ENCODE measurements at regions not wholly inside any gene's neighbourhood (a gene's known extent, or its start where the extent isn't known, plus 50 kb on each side); places are given as distances from the start of the nearest gene placed in this dataset.

DNA sequence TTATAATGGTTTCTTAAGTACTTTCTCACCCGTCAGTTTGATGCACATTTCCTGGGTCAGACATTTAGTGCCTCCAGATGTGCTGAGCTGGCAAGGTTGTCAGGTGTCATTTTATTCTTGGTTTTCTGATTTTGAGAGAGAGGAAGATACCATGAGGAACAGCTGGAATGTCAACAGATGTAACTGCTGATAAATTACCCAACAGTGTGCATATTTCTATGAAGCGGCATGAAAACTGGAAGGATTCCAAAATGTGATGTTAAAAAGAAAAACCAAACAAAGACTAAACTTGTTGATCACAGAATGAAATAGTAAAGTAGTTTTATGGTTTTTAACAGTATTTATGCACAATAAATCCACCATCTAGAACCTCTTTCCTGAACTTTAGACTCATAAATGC, 447.3 kb downstream of the HDGFL1 start:
- no peaks in the 10 kb centered on the region for H3K4me1 ChIP-seq
- no peak for DNase-seq (ENCODE audit: low spot score in 2 of 2)
- H3K27ac ChIP-seq: no peak overlapping the region
- no peaks in the 10 kb centered on the region for H3K27me3 ChIP-seq
- H3K4me3 ChIP-seq: no peak overlapping the region
- intact Hi-C loops (cut with DNase I): no loop called here
- TF ChIP-seq, protein P1, sequence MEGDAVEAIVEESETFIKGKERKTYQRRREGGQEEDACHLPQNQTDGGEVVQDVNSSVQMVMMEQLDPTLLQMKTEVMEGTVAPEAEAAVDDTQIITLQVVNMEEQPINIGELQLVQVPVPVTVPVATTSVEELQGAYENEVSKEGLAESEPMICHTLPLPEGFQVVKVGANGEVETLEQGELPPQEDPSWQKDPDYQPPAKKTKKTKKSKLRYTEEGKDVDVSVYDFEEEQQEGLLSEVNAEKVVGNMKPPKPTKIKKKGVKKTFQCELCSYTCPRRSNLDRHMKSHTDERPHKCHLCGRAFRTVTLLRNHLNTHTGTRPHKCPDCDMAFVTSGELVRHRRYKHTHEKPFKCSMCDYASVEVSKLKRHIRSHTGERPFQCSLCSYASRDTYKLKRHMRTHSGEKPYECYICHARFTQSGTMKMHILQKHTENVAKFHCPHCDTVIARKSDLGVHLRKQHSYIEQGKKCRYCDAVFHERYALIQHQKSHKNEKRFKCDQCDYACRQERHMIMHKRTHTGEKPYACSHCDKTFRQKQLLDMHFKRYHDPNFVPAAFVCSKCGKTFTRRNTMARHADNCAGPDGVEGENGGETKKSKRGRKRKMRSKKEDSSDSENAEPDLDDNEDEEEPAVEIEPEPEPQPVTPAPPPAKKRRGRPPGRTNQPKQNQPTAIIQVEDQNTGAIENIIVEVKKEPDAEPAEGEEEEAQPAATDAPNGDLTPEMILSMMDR (IDR thresholded peaks at IDR 0.05): no peak
- no peaks in the 10 kb centered on the region for H3K36me3 ChIP-seq
- no peaks in the 10 kb centered on the region for H3K9me3 ChIP-seq

DNA sequence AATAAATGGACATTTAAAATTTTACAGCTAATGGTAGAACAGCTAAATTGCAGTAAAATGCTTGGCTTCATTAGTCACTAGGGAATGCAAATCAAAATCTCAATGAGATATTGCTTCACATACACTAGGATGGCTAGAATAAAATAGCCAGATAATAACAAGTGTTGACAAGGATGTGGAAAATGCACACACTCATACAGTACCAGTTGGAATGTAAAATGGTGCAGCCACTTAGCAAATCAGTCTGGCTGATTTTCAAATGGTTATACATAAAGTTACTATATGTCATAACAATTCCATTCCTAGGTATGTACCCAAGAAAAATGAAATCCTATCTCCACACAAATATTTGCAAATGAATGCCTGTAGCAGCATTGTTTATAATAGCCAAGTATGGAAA, 452.1 kb downstream of the HDGFL1 start:
- Histone ChIP-seq H3K27me3 (no peaks in the 10 kb centered on the region), H3K4me1 (no peaks in the 10 kb centered on the region), H3K27ac (no peak overlapping the region), H3K4me3 (no peak overlapping the region), H3K36me3 (no peaks in the 10 kb centered on the region), H3K9me3 (no peaks in the 10 kb centered on the region)
- intact Hi-C loops (cut with DNase I): no loop called here
- DNase-seq (ENCODE audit: low spot score in 2 of 2): no peak
- TF ChIP-seq, protein P1 (IDR thresholded peaks at IDR 0.05): no peak

- intact Hi-C loops (cut with DNase I): no loop called here
- Histone ChIP-seq H3K36me3 (no peaks in the 10 kb centered on the region), H3K9me3 (no peaks in the 10 kb centered on the region), H3K4me1 (no peaks in the 10 kb centered on the region), H3K4me3 (no peak overlapping the region), H3K27me3 (no peaks in the 10 kb centered on the region), H3K27ac (no peak overlapping the region)
- TF ChIP-seq, protein P1 (IDR thresholded peaks at IDR 0.05): no peak
- DNase-seq (ENCODE audit: low spot score in 2 of 2): no peak
Measured at GRCh38 chr6:23027281-23027680, 457.9 kb downstream of the HDGFL1 start.

- Histone ChIP-seq H3K36me3 (no peaks in the 10 kb centered on the region), H3K27ac (no peak overlapping the region), H3K4me3 (no peak overlapping the region), H3K4me1 (no peaks in the 10 kb centered on the region), H3K9me3 (no peaks in the 10 kb centered on the region), H3K27me3 (no peaks in the 10 kb centered on the region)
- intact Hi-C loops (cut with DNase I): no loop called here
- TF ChIP-seq, protein P1 (IDR thresholded peaks at IDR 0.05): no peak
- DNase-seq (ENCODE audit: low spot score in 2 of 2): no peak
Measured at GRCh38 chr6:23031986-23032385, 462.6 kb downstream of the HDGFL1 start.

- Histone ChIP-seq H3K36me3 (no peaks in the 10 kb centered on the region), H3K27me3 (no peaks in the 10 kb centered on the region), H3K9me3 (no peaks in the 10 kb centered on the region), H3K4me1 (no peaks in the 10 kb centered on the region), H3K4me3 (no peak overlapping the region), H3K27ac (no peak overlapping the region)
- TF ChIP-seq, protein P1 (IDR thresholded peaks at IDR 0.05): no peak
- intact Hi-C loops (cut with DNase I): no loop called here
- DNase-seq (ENCODE audit: low spot score in 2 of 2): no peak
Measured at GRCh38 chr6:23034926-23035325, 465.6 kb downstream of the HDGFL1 start.

DNA sequence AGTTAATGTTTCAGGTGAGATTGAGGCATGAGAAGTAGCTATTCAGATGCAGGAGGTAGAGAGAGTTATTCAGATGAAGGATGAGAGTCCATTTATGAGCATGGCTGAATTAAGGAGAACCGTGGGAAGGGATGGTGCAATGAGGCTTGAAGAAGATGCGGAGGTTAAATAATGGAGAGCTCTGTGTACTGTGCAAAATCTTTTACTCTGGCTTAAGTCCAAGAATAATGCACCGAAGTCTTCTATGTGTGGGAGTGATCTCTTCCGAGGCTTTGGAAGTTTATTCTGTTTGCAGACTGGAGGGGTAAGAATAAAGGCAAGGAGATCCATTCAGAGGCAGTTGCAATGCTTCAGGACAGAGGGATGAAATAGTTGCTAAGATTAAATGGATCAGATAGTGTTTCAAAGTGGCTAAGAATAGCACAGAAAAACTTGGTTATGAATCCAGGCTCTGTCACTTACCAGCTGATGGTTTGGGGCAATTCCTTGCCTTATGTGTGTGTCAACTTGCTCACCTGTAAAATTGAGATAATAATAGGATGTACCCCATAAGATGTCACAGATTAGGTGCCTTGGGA, 467.1 kb downstream of the HDGFL1 start:
- Histone ChIP-seq H3K36me3 (no peaks in the 10 kb centered on the region), H3K4me3 (no peak overlapping the region), H3K9me3 (no peaks in the 10 kb centered on the region), H3K27me3 (no peaks in the 10 kb centered on the region), H3K4me1 (no peaks in the 10 kb centered on the region), H3K27ac (no peak overlapping the region)
- intact Hi-C loops (cut with DNase I): no loop called here
- TF ChIP-seq, protein P1 (IDR thresholded peaks at IDR 0.05): no peak
- no peak for DNase-seq (ENCODE audit: low spot score in 2 of 2)
